Hepatocyte (in vitro differentiated cells): ENCODE measurements at regions not wholly inside any gene's neighbourhood (a gene's known extent, or its start where the extent isn't known, plus 50 kb on each side); places are given as distances from the start of the nearest gene placed in this dataset.

Experiments
- EZH2 ChIP-seq: fragments of 200-600 bp; sonication (generic); IDR thresholded peaks from 2 replicates; pipeline ENCODE4 v1.6.1; 2016; ENCODE audit warnings: antibody characterized with exemption, mild to moderate bottlenecking, borderline replicate concordance
- EZH2phosphoT487 ChIP-seq: fragments of 200-600 bp; sonication (generic); IDR thresholded peaks from one replicate; pipeline ENCODE4 v1.6.1; 2018; ENCODE audit warnings: antibody characterized with exemption, mild to moderate bottlenecking, low read depth, moderate library complexity; ENCODE audit not compliant: unreplicated experiment, severe bottlenecking
- TF ChIP-seq, protein P1 (sequence below): fragments of 200-600 bp; sonication (generic); IDR thresholded peaks from 2 replicates; pipeline ENCODE4 v1.5.1; 2016; ENCODE audit warnings: antibody characterized with exemption, mild to moderate bottlenecking; ENCODE audit not compliant: poor library complexity

DNA sequence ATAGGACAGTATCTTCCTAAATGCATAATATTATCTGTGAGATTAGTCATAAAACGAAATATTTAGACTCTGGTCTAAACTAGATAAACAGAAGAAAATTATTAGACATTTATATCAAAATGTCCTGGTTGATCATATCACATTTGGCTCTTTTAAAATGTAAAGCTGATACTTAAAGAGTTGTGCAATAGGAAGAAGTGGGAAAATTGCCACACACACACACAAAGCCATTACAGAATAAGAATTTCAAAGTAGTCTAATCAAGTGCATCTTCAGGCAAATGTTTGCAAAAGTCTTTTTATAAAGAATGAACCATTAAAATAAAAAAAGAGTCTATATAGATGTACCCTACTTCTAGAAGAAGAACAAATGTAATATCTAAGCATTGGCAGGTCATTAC is 301.7 kb downstream of the KIF2B start:
- TF ChIP-seq, protein P1, sequence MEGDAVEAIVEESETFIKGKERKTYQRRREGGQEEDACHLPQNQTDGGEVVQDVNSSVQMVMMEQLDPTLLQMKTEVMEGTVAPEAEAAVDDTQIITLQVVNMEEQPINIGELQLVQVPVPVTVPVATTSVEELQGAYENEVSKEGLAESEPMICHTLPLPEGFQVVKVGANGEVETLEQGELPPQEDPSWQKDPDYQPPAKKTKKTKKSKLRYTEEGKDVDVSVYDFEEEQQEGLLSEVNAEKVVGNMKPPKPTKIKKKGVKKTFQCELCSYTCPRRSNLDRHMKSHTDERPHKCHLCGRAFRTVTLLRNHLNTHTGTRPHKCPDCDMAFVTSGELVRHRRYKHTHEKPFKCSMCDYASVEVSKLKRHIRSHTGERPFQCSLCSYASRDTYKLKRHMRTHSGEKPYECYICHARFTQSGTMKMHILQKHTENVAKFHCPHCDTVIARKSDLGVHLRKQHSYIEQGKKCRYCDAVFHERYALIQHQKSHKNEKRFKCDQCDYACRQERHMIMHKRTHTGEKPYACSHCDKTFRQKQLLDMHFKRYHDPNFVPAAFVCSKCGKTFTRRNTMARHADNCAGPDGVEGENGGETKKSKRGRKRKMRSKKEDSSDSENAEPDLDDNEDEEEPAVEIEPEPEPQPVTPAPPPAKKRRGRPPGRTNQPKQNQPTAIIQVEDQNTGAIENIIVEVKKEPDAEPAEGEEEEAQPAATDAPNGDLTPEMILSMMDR: no peak
- no peak for TF ChIP-seq EZH2
- no peak for TF ChIP-seq EZH2phosphoT487
